SK-N-SH (cell line): ENCODE measurements at regions not wholly inside any gene's neighbourhood (a gene's known extent, or its start where the extent isn't known, plus 50 kb on each side); places are given as distances from the start of the nearest gene placed in this dataset.

Experiments used
- CTCF ChIA-PET: fragments of 300-600, 350-600 bp; formaldehyde crosslinking; extraction: SDS; loops from one replicate; lab custom pipeline; 2021; lab: Yijun Ruan, JAX
- POLR2A ChIA-PET: fragments of 350-600 bp; sonication (Branson Sonifier 250); formaldehyde crosslinking; extraction: SDS; loops from one replicate; lab custom pipeline; 2020; ENCODE audit warnings: antibody characterized with exemption, inconsistent platforms; lab: Yijun Ruan, JAX
- DNase-seq: peaks from one replicate; pipeline ENCODE4 v3.0.0; 2012
- H2AFZ ChIP-seq: fragments of 200-600 bp; sonication (generic); 2 replicates; pipeline ENCODE4 v1.8.1; 2016; ENCODE audit warnings: antibody characterized with exemption, mild to moderate bottlenecking, low read depth
- H3F3A ChIP-seq: fragments of 200-600 bp; sonication (generic); replicated peaks from 2 replicates; pipeline ENCODE3; 2016; ENCODE audit warnings: antibody characterized with exemption, mild to moderate bottlenecking; ENCODE audit not compliant: insufficient read depth
- H3K27ac ChIP-seq, 2 experiments: fragments of 200-500 bp in 1 of 2; fragments of 200-600 bp in 1 of 2; sonication (Bioruptor generic) in 1 of 2; sonication (generic), shearing (Covaris generic) in 1 of 2; 2 replicates each; pipeline versions ENCODE4 v1.5.1 to v1.6.1; 2014 to 2016; ENCODE audit warnings: low read depth in 2 of 2, inconsistent platforms in 1 of 2, low read length in 1 of 2, mild to moderate bottlenecking in 1 of 2, mixed read lengths in 1 of 2
- H3K27me3 ChIP-seq: fragments of 200-600 bp; sonication (generic), shearing (Covaris generic); 2 replicates; pipeline ENCODE4 v1.6.1; 2016; ENCODE audit warnings: mixed run types; ENCODE audit not compliant: insufficient read depth
- H3K36me3 ChIP-seq, 2 experiments: fragments of 200-500 bp in 1 of 2; fragments of 200-600 bp in 1 of 2; sonication (Bioruptor generic) in 1 of 2; sonication (generic) in 1 of 2; replicated peaks in 1 of 2; 2 replicates each; pipeline versions ENCODE3 to v1.5.1; 2014 to 2016; ENCODE audit warnings: low read length in 1 of 2, mild to moderate bottlenecking in 1 of 2; ENCODE audit not compliant: insufficient read depth in 2 of 2, control insufficient read depth in 1 of 2
- H3K4me1 ChIP-seq, 2 experiments: fragments of 200-500 bp in 1 of 2; fragments of 200-600 bp in 1 of 2; sonication (Bioruptor generic) in 1 of 2; sonication (generic), shearing (Covaris generic) in 1 of 2; 2 replicates each; pipeline versions ENCODE4 v1.5.1 to v1.6.1; 2014 to 2016; ENCODE audit warnings: low read depth in 1 of 2, low read length in 1 of 2, mixed run types in 1 of 2; ENCODE audit not compliant: insufficient read depth in 2 of 2, control insufficient read depth in 1 of 2
- H3K4me2 ChIP-seq: fragments of 200-600 bp; sonication (generic), shearing (Covaris generic); 2 replicates; pipeline ENCODE4 v1.6.1; 2017; ENCODE audit warnings: mixed run types
- H3K4me3 ChIP-seq, 2 experiments: fragments of 200-500 bp in 1 of 2; fragments of 200-600 bp in 1 of 2; sonication (Bioruptor generic) in 1 of 2; sonication (generic), shearing (Covaris generic) in 1 of 2; 2 replicates each; pipeline versions ENCODE4 v1.5.1 to v1.8.1; 2014 to 2016; ENCODE audit warnings: low read depth in 2 of 2, inconsistent platforms in 1 of 2, low read length in 1 of 2, mild to moderate bottlenecking in 1 of 2, mixed read lengths in 1 of 2, moderate library complexity in 1 of 2
- H3K79me2 ChIP-seq: fragments of 200-600 bp; sonication (generic); 2 replicates; pipeline ENCODE4 v1.8.1; 2017; ENCODE audit warnings: mild to moderate bottlenecking; ENCODE audit not compliant: insufficient read depth
- H3K9ac ChIP-seq: fragments of 200-600 bp; sonication (generic); 2 replicates; pipeline ENCODE4 v1.6.1; 2017; ENCODE audit warnings: mixed run types
- H3K9me2 ChIP-seq: fragments of 200-600 bp; sonication (generic); 2 replicates; pipeline ENCODE4 v1.6.1; 2017; ENCODE audit warnings: mixed run types
- H3K9me3 ChIP-seq: fragments of 200-600 bp; sonication (generic); 2 replicates; pipeline ENCODE4 v1.6.1; 2017; ENCODE audit warnings: mixed run types, mild to moderate bottlenecking, moderate library complexity
- H4K20me1 ChIP-seq: fragments of 200-600 bp; sonication (generic); 2 replicates; pipeline ENCODE4 v1.6.1; 2017; ENCODE audit warnings: mild to moderate bottlenecking, mixed run types; ENCODE audit not compliant: insufficient read depth
- EZH2phosphoT487 ChIP-seq: fragments of 200-600 bp; sonication (generic); IDR thresholded peaks from 2 replicates; pipeline ENCODE4 v1.6.1; 2017; ENCODE audit warnings: low read depth, mixed run types, mild to moderate bottlenecking, antibody characterized with exemption, moderate library complexity, borderline replicate concordance
- FOSL2 ChIP-seq: IDR thresholded peaks from 2 replicates; pipeline ENCODE4 v1.4.0; 2012; ENCODE audit warnings: low read depth, mild to moderate bottlenecking, moderate library complexity, borderline replicate concordance
- FOXJ3 ChIP-seq: sonication (generic); formaldehyde crosslinking; IDR thresholded peaks from 2 replicates; pipeline ENCODE4 v1.5.1; 2020; ENCODE audit warnings: mild to moderate bottlenecking, missing genetic modification reagents
- FOXM1 ChIP-seq: IDR thresholded peaks from 2 replicates; pipeline ENCODE4 v1.4.0; 2012; ENCODE audit warnings: low read depth, mild to moderate bottlenecking
- GABPA ChIP-seq: IDR thresholded peaks from 2 replicates; pipeline ENCODE4 v1.4.0; 2012; ENCODE audit warnings: low read depth, mild to moderate bottlenecking
- GATA2 ChIP-seq: sonication (generic); formaldehyde crosslinking; IDR thresholded peaks from 2 replicates; pipeline ENCODE4 v1.5.0; 2020; ENCODE audit warnings: mild to moderate bottlenecking, missing genetic modification reagents
- JUND ChIP-seq: IDR thresholded peaks from 2 replicates; pipeline ENCODE4 v1.4.0; 2012
- MEF2A ChIP-seq: IDR thresholded peaks from 2 replicates; pipeline ENCODE4 v1.4.0; 2012; ENCODE audit warnings: low read depth, borderline replicate concordance
- MXI1 ChIP-seq: IDR thresholded peaks from 2 replicates; pipeline ENCODE4 v1.6.1; 2012; ENCODE audit warnings: mild to moderate bottlenecking, low read depth, low read length, improper control_type of control experiment
- NFIC ChIP-seq: IDR thresholded peaks from 2 replicates; pipeline ENCODE4 v1.4.0; 2012; ENCODE audit warnings: borderline replicate concordance
- NRF1 ChIP-seq: IDR thresholded peaks from 2 replicates; pipeline ENCODE4 v1.6.1; 2012; ENCODE audit warnings: low read depth, mild to moderate bottlenecking, low read length
- POLR2AphosphoS5 ChIP-seq: IDR thresholded peaks from 2 replicates; pipeline ENCODE4 v1.6.1; 2012; ENCODE audit warnings: low read depth, low read length
- RCOR1 ChIP-seq: fragments of 150-350 bp; IDR thresholded peaks from 2 replicates; pipeline ENCODE4 v1.6.1; 2017; ENCODE audit warnings: antibody characterized with exemption, low read length
- RFX5 ChIP-seq: IDR thresholded peaks from 2 replicates; pipeline ENCODE4 v1.6.1; 2012; ENCODE audit warnings: mild to moderate bottlenecking, improper control_type of control experiment, low read length
- RXRA ChIP-seq: IDR thresholded peaks from 2 replicates; pipeline ENCODE4 v1.4.0; 2012; ENCODE audit warnings: low read depth, mild to moderate bottlenecking, borderline replicate concordance
- SMC3 ChIP-seq: IDR thresholded peaks from 2 replicates; pipeline ENCODE4 v1.6.1; 2012; ENCODE audit warnings: low read depth, low read length, improper control_type of control experiment
- TAF1 ChIP-seq: IDR thresholded peaks from 2 replicates; pipeline ENCODE4 v1.6.1; 2012; ENCODE audit warnings: low read depth, mild to moderate bottlenecking, low read length, moderate library complexity, borderline replicate concordance
- TCF12 ChIP-seq: IDR thresholded peaks from 2 replicates; pipeline ENCODE4 v1.4.0; 2012
- YY1 ChIP-seq: IDR thresholded peaks from 2 replicates; pipeline ENCODE4 v1.4.0; 2012; ENCODE audit warnings: low read depth, mild to moderate bottlenecking
- WGBS: methylation state at CpG from one replicate; pipeline ENCODE4 v1.1.6; 2017; ENCODE audit warnings: low lambda C conversion rate; 5-methylcytosine and 5-hydroxymethylcytosine counted together
- TF ChIP-seq, protein P1 (sequence below): IDR thresholded peaks from 2 replicates; pipeline ENCODE4; 2012
- TF ChIP-seq, protein P2 (sequence below): fragments of 150-350 bp; IDR thresholded peaks from 2 replicates; pipeline ENCODE4 v1.6.1; 2016; ENCODE audit warnings: mild to moderate bottlenecking, low read depth, low read length
- TF ChIP-seq, protein P3 (sequence below): IDR thresholded peaks from 2 replicates; pipeline ENCODE4 v1.4.0; 2012; ENCODE audit warnings: low read depth
- TF ChIP-seq, protein P4 (sequence below): IDR thresholded peaks from 2 replicates; pipeline ENCODE4 v1.4.0; 2012; ENCODE audit warnings: low read depth, borderline replicate concordance
- TF ChIP-seq, protein P5 (sequence below): fragments of 200-600 bp; sonication (generic); IDR thresholded peaks from 2 replicates; pipeline ENCODE4 v1.6.1; 2017; ENCODE audit warnings: antibody characterized with exemption, mild to moderate bottlenecking, moderate library complexity
- TF ChIP-seq, protein P6 (sequence below): fragments of 150-350 bp; IDR thresholded peaks from 2 replicates; pipeline ENCODE4 v1.6.1; 2017; ENCODE audit warnings: antibody characterized with exemption, low read length, low read depth, borderline replicate concordance

DNA sequence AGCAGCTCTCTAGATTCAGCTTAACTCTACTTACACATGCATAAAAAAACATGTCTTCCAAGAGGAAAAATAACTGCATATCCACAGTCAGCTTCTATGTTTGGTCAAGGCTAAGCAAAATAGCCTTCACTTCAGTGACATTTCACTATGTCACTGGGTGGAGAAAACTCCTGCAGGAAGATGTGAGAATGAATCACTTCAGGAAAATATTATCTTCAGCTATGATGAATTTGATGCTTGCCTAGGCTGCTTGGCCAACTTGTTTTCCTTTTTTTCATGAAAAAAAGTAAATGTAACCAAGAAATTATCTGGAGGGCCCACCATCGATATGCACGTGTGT lies 143.0 kb upstream of the ZNF608 start (continued):
- TF ChIP-seq, protein P1, sequence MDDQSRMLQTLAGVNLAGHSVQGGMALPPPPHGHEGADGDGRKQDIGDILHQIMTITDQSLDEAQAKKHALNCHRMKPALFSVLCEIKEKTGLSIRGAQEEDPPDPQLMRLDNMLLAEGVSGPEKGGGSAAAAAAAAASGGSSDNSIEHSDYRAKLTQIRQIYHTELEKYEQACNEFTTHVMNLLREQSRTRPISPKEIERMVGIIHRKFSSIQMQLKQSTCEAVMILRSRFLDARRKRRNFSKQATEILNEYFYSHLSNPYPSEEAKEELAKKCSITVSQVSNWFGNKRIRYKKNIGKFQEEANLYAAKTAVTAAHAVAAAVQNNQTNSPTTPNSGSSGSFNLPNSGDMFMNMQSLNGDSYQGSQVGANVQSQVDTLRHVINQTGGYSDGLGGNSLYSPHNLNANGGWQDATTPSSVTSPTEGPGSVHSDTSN = no peak
- TF ChIP-seq, protein P2, sequence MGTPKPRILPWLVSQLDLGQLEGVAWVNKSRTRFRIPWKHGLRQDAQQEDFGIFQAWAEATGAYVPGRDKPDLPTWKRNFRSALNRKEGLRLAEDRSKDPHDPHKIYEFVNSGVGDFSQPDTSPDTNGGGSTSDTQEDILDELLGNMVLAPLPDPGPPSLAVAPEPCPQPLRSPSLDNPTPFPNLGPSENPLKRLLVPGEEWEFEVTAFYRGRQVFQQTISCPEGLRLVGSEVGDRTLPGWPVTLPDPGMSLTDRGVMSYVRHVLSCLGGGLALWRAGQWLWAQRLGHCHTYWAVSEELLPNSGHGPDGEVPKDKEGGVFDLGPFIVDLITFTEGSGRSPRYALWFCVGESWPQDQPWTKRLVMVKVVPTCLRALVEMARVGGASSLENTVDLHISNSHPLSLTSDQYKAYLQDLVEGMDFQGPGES = no peak

DNA sequence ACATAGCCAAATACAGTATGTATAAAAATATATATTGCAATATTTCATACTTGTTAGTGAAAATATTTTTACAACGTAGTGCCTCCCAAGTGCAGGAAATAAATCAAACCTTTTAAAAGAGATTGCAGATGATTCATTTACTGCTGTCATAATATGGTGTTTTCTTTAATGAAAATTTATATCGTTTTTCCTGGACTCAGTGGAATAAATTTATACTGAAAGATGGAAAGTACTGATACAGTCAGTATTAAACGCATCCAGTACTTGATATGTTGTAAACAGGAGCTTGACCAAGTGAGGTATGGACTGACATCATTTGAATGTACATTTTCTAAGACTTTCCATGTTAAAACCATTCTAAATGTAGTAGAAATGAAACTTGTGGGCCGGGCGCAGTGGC lies 143.4 kb upstream of the ZNF608 start:
- Histone ChIP-seq H3K4me1 (peaks cover 3 to 15% of the 10 kb centered on the region in 2 experiments), H3K4me3 (no peak overlapping the region), H3K27me3 (no peaks in the 10 kb centered on the region), H3K9me2 (no peaks in the 10 kb centered on the region), H3K4me2 (peak overlapping the region; percentile 56; the same call in 1 of the 2 replicates), H3K36me3 (no peaks in the 10 kb centered on the region), H3K9ac (no peak overlapping the region), H3K9me3 (no peaks in the 10 kb centered on the region), H2AFZ (no peak overlapping the region), H3K79me2 (no peaks in the 10 kb centered on the region), H3K27ac (peak overlapping the region in 1 of 2 experiments; percentile 68; a peak in 2 of 4 replicates), H3F3A (peaks cover 17% of the 10 kb centered on the region), H4K20me1 (no peaks in the 10 kb centered on the region)
- ChIA-PET CTCF (interaction anchor here (0.6 to 0.7 kb wide), 2 partner anchors 127 to 143 kb away, joined by 3 read pairs; partner anchors contain the start of gene ZNF608), POLR2A (no interaction called here)
- DNase-seq = no peak
- WGBS = 47% methylated on average over 5 of the region's 5 CpGs
- TF ChIP-seq, protein P3, sequence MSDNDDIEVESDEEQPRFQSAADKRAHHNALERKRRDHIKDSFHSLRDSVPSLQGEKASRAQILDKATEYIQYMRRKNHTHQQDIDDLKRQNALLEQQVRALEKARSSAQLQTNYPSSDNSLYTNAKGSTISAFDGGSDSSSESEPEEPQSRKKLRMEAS = no peak
- TF ChIP-seq GABPA (no peak), RXRA (0 out of 2 replicates have a peak, but pooled peaks have one; percentile 48), NFIC (peak; percentile 76), YY1 (no peak), FOSL2 (peak; percentile 48; the same call in 1 of the 2 replicates), FOXJ3 (CRISPR knock-in tag) (no peak), TAF1 (no peak), FOXM1 (0 out of 2 replicates have a peak, but pooled peaks have one; percentile 36), SMC3 (no peak), NRF1 (no peak), GATA2 (CRISPR knock-in tag) (no peak), MEF2A (0 out of 2 replicates have a peak, but pooled peaks have one; percentile 62), MXI1 (no peak), RCOR1 (no peak), JUND (peak; percentile 82), RFX5 (no peak), EZH2phosphoT487 (no peak), TCF12 (peak; percentile 89), POLR2AphosphoS5 (peak; percentile 32; the same call in 1 of the 2 replicates)
- TF ChIP-seq, protein P4, sequence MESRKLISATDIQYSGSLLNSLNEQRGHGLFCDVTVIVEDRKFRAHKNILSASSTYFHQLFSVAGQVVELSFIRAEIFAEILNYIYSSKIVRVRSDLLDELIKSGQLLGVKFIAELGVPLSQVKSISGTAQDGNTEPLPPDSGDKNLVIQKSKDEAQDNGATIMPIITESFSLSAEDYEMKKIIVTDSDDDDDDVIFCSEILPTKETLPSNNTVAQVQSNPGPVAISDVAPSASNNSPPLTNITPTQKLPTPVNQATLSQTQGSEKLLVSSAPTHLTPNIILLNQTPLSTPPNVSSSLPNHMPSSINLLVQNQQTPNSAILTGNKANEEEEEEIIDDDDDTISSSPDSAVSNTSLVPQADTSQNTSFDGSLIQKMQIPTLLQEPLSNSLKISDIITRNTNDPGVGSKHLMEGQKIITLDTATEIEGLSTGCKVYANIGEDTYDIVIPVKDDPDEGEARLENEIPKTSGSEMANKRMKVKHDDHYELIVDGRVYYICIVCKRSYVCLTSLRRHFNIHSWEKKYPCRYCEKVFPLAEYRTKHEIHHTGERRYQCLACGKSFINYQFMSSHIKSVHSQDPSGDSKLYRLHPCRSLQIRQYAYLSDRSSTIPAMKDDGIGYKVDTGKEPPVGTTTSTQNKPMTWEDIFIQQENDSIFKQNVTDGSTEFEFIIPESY = peak; percentile 67; the same call in 1 of the 2 replicates
- TF ChIP-seq, protein P5, sequence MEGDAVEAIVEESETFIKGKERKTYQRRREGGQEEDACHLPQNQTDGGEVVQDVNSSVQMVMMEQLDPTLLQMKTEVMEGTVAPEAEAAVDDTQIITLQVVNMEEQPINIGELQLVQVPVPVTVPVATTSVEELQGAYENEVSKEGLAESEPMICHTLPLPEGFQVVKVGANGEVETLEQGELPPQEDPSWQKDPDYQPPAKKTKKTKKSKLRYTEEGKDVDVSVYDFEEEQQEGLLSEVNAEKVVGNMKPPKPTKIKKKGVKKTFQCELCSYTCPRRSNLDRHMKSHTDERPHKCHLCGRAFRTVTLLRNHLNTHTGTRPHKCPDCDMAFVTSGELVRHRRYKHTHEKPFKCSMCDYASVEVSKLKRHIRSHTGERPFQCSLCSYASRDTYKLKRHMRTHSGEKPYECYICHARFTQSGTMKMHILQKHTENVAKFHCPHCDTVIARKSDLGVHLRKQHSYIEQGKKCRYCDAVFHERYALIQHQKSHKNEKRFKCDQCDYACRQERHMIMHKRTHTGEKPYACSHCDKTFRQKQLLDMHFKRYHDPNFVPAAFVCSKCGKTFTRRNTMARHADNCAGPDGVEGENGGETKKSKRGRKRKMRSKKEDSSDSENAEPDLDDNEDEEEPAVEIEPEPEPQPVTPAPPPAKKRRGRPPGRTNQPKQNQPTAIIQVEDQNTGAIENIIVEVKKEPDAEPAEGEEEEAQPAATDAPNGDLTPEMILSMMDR = no peak
- TF ChIP-seq, protein P1 = peak; percentile 93
- TF ChIP-seq, protein P6, sequence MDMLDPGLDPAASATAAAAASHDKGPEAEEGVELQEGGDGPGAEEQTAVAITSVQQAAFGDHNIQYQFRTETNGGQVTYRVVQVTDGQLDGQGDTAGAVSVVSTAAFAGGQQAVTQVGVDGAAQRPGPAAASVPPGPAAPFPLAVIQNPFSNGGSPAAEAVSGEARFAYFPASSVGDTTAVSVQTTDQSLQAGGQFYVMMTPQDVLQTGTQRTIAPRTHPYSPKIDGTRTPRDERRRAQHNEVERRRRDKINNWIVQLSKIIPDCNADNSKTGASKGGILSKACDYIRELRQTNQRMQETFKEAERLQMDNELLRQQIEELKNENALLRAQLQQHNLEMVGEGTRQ = no peak
